PC-9 (cell line): ENCODE measurements at regions not wholly inside any gene's neighbourhood (a gene's known extent, or its start where the extent isn't known, plus 50 kb on each side); places are given as distances from the start of the nearest gene placed in this dataset.

Source experiments
- BruUV-seq: library from RNA; stranded (reverse); fragments of 400-500 nt; replicated peaks from 2 replicates; lab custom pipeline; 2021; lab: Mats Ljungman, UMichigan
- CTCF ChIA-PET: fragments of 300-600 bp; sonication (Branson Sonifier 250); formaldehyde crosslinking; loops from one replicate; lab custom pipeline; 2022; ENCODE audit warnings: antibody characterized with exemption; lab: Charles Lee
- POLR2A ChIA-PET: fragments of 300-600 bp; sonication (Branson Sonifier 250); formaldehyde crosslinking; loops from one replicate; lab custom pipeline; 2022; ENCODE audit warnings: antibody characterized with exemption; ENCODE audit not compliant: unreplicated experiment; lab: Charles Lee
- DNase-seq, 2 experiments: peaks; one replicate each; pipeline versions ENCODE4 v3.0.0 to v3.0.0-alpha.2; 2015 to 2022; ENCODE audit warnings: mixed read lengths in 1 of 2
- H2AFZ ChIP-seq: fragments of 200-600 bp; sonication (generic); 2 replicates; pipeline ENCODE4 v1.8.1; 2017; ENCODE audit warnings: antibody characterized with exemption
- H3F3A ChIP-seq: fragments of 200-600 bp; sonication (generic); 2 replicates; pipeline ENCODE4 v1.8.1; 2017; ENCODE audit warnings: antibody characterized with exemption, mild to moderate bottlenecking, low read depth; ENCODE audit not compliant: insufficient read depth
- H3K27ac ChIP-seq: fragments of 200-600 bp; sonication (generic); 2 replicates; pipeline ENCODE4 v1.6.1; 2016; ENCODE audit warnings: mixed run types
- H3K27me3 ChIP-seq: fragments of 200-600 bp; sonication (generic); 2 replicates; pipeline ENCODE4 v1.6.1; 2016; ENCODE audit warnings: low read depth, mixed run types; ENCODE audit not compliant: insufficient read depth
- H3K36me3 ChIP-seq: fragments of 200-600 bp; sonication (generic); 2 replicates; pipeline ENCODE4 v1.6.1; 2016; ENCODE audit warnings: low read depth, mixed run types
- H3K4me1 ChIP-seq: fragments of 200-600 bp; sonication (generic); replicated peaks from 2 replicates; pipeline ENCODE4 v1.6.1; 2016; ENCODE audit warnings: mixed run types; ENCODE audit not compliant: insufficient read depth
- H3K4me2 ChIP-seq: fragments of 200-600 bp; sonication (generic); 2 replicates; pipeline ENCODE4 v1.6.1; 2017; ENCODE audit warnings: mixed run types
- H3K4me3 ChIP-seq: fragments of 200-600 bp; sonication (generic); 2 replicates; pipeline ENCODE4 v1.6.1; 2016; ENCODE audit warnings: mixed run types
- H3K79me2 ChIP-seq: fragments of 200-600 bp; sonication (generic); 2 replicates; pipeline ENCODE4 v1.6.1; 2017; ENCODE audit warnings: low read depth, mixed run types
- H3K9me2 ChIP-seq: fragments of 200-600 bp; sonication (generic); 2 replicates; pipeline ENCODE4 v1.8.1; 2017; ENCODE audit warnings: mild to moderate bottlenecking; ENCODE audit not compliant: insufficient read depth
- H3K9me3 ChIP-seq: fragments of 200-600 bp; sonication (generic); 2 replicates; pipeline ENCODE4 v1.8.1; 2016; ENCODE audit warnings: low read depth; ENCODE audit not compliant: insufficient read depth
- H4K20me1 ChIP-seq: fragments of 200-600 bp; sonication (generic); 2 replicates; pipeline ENCODE4 v1.8.1; 2017; ENCODE audit not compliant: insufficient read depth
- CTCF ChIP-seq: fragments of 200-600 bp; sonication (generic); conservative IDR thresholded peaks from 2 replicates; pipeline ENCODE4 v1.6.1; 2017; ENCODE audit warnings: mixed run types, antibody characterized with exemption, mild to moderate bottlenecking, moderate library complexity
- EZH2 ChIP-seq: fragments of 200-600 bp; sonication (generic); IDR thresholded peaks from 2 replicates; pipeline ENCODE4 v1.8.0; 2017; ENCODE audit warnings: antibody characterized with exemption, low read depth
- intact Hi-C: fragments of 100-400 bp; cut with micrococcal nuclease; formaldehyde crosslinking; loops from one replicate; pipeline ENCODE4 v1.10.0; 2022; ENCODE audit not compliant: unreplicated experiment

- Histone ChIP-seq H3K36me3 (no peaks in the 10 kb centered on the region), H3F3A (no peaks in the 10 kb centered on the region), H3K9me2 (no peaks in the 10 kb centered on the region), H3K4me1 (no peaks in the 10 kb centered on the region), H3K27me3 (no peaks in the 10 kb centered on the region), H4K20me1 (no peaks in the 10 kb centered on the region), H3K79me2 (no peaks in the 10 kb centered on the region), H3K4me3 (no peak overlapping the region), H3K4me2 (no peak overlapping the region), H3K9me3 (peaks cover 4% of the 10 kb centered on the region; the same call in 1 of the 2 replicates), H2AFZ (no peak overlapping the region), H3K27ac (no peak overlapping the region)
- no peak for TF ChIP-seq EZH2
- no peak for TF ChIP-seq CTCF
- intact Hi-C loops = no loop called here
- POLR2A ChIA-PET = no interaction called here
- no TSS peak for BruUV-seq
- DNase-seq = no peak
- CTCF ChIA-PET = no interaction called here
Measured at GRCh38 chr2:143918465-143918989, 601.4 kb downstream of the ZEB2 start.

DNA sequence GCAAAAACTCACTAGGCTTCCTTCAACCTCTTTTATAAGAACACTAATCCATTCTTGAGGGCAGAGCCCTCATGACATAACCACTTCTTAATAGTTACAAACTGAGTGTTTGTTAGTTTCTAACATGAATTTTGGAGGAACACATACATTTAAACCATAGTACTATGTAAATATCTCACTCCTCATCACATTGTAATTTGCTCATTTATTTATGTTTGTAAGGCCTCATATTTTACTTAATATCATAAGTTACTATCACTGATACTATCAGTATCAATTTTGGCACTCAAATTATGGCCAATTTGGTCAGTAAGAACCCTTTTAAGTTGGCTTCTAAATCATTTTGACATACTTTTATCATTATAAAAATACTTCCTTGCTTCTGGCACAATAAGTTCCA is 603.1 kb downstream of the ZEB2 start:
- CTCF ChIA-PET = no interaction called here
- Histone ChIP-seq H4K20me1 (no peaks in the 10 kb centered on the region), H3K36me3 (no peaks in the 10 kb centered on the region), H3K4me1 (no peaks in the 10 kb centered on the region), H3K4me3 (no peak overlapping the region), H3K4me2 (no peak overlapping the region), H3K27ac (no peak overlapping the region), H3K79me2 (no peaks in the 10 kb centered on the region), H3K9me2 (no peaks in the 10 kb centered on the region), H3K9me3 (peaks cover 4% of the 10 kb centered on the region; the same call in 1 of the 2 replicates), H2AFZ (no peak overlapping the region), H3K27me3 (no peaks in the 10 kb centered on the region), H3F3A (no peaks in the 10 kb centered on the region)
- POLR2A ChIA-PET = no interaction called here
- BruUV-seq = no TSS peak
- DNase-seq = no peak
- intact Hi-C loops = no loop called here
- TF ChIP-seq CTCF (no peak), EZH2 (no peak)

GRCh38 chr2:143909577-143910353 is 610.2 kb downstream of the ZEB2 start:
- Histone ChIP-seq H3K9me2 (no peaks in the 10 kb centered on the region), H3K9me3 (no peaks in the 10 kb centered on the region), H3K27me3 (no peaks in the 10 kb centered on the region), H3F3A (no peaks in the 10 kb centered on the region), H2AFZ (no peak overlapping the region), H3K4me1 (no peaks in the 10 kb centered on the region), H3K4me3 (no peak overlapping the region), H4K20me1 (no peaks in the 10 kb centered on the region), H3K79me2 (no peaks in the 10 kb centered on the region), H3K36me3 (no peaks in the 10 kb centered on the region), H3K27ac (no peak overlapping the region), H3K4me2 (no peak overlapping the region)
- intact Hi-C loops = no loop called here
- POLR2A ChIA-PET = no interaction called here
- no peak for TF ChIP-seq CTCF
- TF ChIP-seq EZH2 = no peak
- DNase-seq = no peak
- CTCF ChIA-PET = no interaction called here
- no TSS peak for BruUV-seq
